T-helper 1 cell treated with Interleukin-12 subunit alpha and Interleukin-12 subunit beta and Interleukin-4 antibody, amounts not matched to agents 30 μg/mL and 1 μg/mL, for 36 hours (primary cell): ENCODE measurements at regions not wholly inside any gene's neighbourhood (a gene's known extent, or its start where the extent isn't known, plus 50 kb on each side); places are given as distances from the start of the nearest gene placed in this dataset.
"Not testable (repeated sequence)": the region's sequence is repeated elsewhere in the genome, so short reads cannot be mapped to it uniquely, and the experiment has no call there.

Source experiments
- H3K27ac Mint-ChIP-seq: one replicate; pipeline ENCODE4 v1.8.0; 2021; ENCODE audit warnings: mild to moderate bottlenecking, mixed read lengths
- H3K27me3 Mint-ChIP-seq: one replicate; pipeline ENCODE4 v1.8.0; 2021; ENCODE audit warnings: low read depth, mixed read lengths
- H3K36me3 Mint-ChIP-seq: one replicate; pipeline ENCODE4 v1.8.0; 2021; ENCODE audit warnings: low read depth, mixed read lengths
- H3K4me1 Mint-ChIP-seq: one replicate; pipeline ENCODE4 v1.8.0; 2021; ENCODE audit warnings: low read depth, mixed read lengths
- H3K4me3 Mint-ChIP-seq: one replicate; pipeline ENCODE4 v1.8.0; 2021; ENCODE audit warnings: mild to moderate bottlenecking, moderate library complexity, mixed read lengths
- H3K9me3 Mint-ChIP-seq: one replicate; pipeline ENCODE4 v1.8.0; 2021; ENCODE audit warnings: mixed read lengths

DNA sequence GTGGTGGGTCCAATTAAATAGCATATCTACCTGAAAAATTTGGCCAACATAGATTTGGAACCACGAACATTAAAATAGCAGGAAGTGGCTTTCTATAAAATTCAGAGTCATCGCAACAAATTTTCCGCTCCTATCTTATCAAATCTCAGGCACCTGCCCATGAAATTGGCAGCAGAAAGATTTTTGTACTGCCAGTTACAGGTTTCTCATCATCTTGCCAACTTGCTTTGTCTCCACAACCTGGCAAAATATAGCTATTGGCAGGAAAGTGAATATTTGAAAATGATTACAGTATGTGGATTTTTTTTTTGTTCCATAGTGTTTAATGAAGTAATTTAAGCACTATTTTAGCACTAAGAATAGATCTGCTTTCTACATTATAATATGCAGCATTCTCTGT lies 161.6 kb upstream of the LRRC3B start:
- H3K4me1 Mint-ChIP-seq, result no peaks in the 10 kb centered on the region
- peaks cover 11% of the 10 kb centered on the region for H3K9me3 Mint-ChIP-seq
- H3K4me3 Mint-ChIP-seq, result no peak overlapping the region
- no peaks in the 10 kb centered on the region for H3K27me3 Mint-ChIP-seq
- no peaks in the 10 kb centered on the region for H3K36me3 Mint-ChIP-seq
- H3K27ac Mint-ChIP-seq, result no peak overlapping the region

DNA sequence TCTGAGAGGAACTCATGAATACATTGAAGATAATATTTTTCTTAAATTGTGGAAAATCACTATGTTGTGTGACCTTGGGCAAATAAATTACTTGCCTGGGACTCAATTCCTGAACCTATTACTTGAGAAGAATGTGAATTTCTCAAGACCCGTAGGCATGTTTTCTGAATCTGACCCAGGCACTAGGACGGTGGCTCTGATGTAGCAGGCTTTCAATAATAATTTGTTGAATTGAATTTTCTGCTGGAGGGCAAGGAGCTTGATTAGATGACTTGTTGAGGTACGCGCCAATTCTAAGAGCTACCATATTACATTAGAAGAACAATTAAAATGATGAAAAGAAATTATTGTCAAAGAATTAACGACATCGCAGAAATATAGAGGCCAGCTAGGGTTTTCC lies 150.2 kb upstream of the LRRC3B start:
- Mint-ChIP-seq H3K9me3 (peaks cover 30% of the 10 kb centered on the region), H3K27me3 (no peaks in the 10 kb centered on the region), H3K4me1 (no peaks in the 10 kb centered on the region), H3K36me3 (no peaks in the 10 kb centered on the region), H3K27ac (no peak overlapping the region), H3K4me3 (no peak overlapping the region)

GRCh38 chr3:26474706-26475105 lies 147.9 kb upstream of the LRRC3B start:
- H3K9me3 Mint-ChIP-seq, result peaks cover 17% of the 10 kb centered on the region

DNA sequence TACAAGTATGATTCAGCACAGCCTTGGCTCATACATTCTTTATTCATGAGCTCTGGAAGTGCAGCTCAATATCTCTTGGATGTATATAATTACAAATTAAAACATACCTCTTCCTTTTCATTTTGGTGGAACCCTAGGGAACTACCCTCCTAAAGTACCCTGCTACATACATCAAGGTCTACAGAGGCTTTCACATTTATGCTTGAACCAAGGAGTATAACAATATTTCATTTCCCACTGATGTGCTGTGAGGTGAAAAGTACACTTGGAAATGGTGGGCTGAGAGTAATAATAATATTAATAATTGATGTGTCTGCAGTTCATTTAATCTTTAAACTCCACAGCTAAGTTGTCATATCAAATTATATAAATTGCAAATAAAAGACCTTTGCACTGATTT lies 142.2 kb upstream of the LRRC3B start:
- H3K4me3 Mint-ChIP-seq, result no peak overlapping the region
- no peak overlapping the region for H3K27ac Mint-ChIP-seq
- H3K36me3 Mint-ChIP-seq, result no peaks in the 10 kb centered on the region
- peaks cover 18% of the 10 kb centered on the region for H3K9me3 Mint-ChIP-seq
- H3K4me1 Mint-ChIP-seq, result no peaks in the 10 kb centered on the region
- H3K27me3 Mint-ChIP-seq, result no peaks in the 10 kb centered on the region

More at GRCh38 chr3:26474706-26475105, 147.9 kb upstream of the LRRC3B start:
- Mint-ChIP-seq H3K4me3 (no peak overlapping the region), H3K27ac (no peak overlapping the region), H3K36me3 (no peaks in the 10 kb centered on the region), H3K4me1 (no peaks in the 10 kb centered on the region), H3K27me3 (no peaks in the 10 kb centered on the region)

DNA sequence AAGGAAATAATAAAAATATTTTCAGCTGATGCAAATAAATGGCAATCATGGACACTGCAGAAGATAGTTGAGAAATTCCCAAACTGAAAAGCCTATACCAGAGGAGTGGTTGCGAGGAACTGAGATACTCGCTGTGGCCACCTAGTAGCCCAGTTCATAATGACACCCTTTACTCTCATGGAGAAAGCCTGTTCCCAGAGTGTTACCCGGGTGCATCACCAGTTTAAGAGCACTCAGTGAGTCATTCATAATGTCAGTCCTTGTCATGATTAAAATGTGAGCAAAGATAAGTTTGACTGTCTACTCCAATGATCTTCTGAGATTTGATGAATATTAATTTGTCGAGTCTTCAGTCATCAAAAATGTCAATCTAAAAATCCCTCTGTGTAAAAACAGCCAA lies 138.4 kb upstream of the LRRC3B start:
- Mint-ChIP-seq H3K36me3 (no peaks in the 10 kb centered on the region), H3K4me1 (no peaks in the 10 kb centered on the region)

GRCh38 chr3:26498271-26498670 lies 124.3 kb upstream of the LRRC3B start:
- no peak overlapping the region for H3K4me3 Mint-ChIP-seq
- peaks cover 26% of the 10 kb centered on the region for H3K9me3 Mint-ChIP-seq
- H3K36me3 Mint-ChIP-seq, result no peaks in the 10 kb centered on the region
- H3K27me3 Mint-ChIP-seq, result no peaks in the 10 kb centered on the region
- no peaks in the 10 kb centered on the region for H3K4me1 Mint-ChIP-seq
- H3K27ac Mint-ChIP-seq, result no peak overlapping the region

More for the DNA sequence above, 138.4 kb upstream of the LRRC3B start:
- peaks cover 18% of the 10 kb centered on the region for H3K9me3 Mint-ChIP-seq
- no peaks in the 10 kb centered on the region for H3K27me3 Mint-ChIP-seq
- no peak overlapping the region for H3K27ac Mint-ChIP-seq
- H3K4me3 Mint-ChIP-seq, result no peak overlapping the region

DNA sequence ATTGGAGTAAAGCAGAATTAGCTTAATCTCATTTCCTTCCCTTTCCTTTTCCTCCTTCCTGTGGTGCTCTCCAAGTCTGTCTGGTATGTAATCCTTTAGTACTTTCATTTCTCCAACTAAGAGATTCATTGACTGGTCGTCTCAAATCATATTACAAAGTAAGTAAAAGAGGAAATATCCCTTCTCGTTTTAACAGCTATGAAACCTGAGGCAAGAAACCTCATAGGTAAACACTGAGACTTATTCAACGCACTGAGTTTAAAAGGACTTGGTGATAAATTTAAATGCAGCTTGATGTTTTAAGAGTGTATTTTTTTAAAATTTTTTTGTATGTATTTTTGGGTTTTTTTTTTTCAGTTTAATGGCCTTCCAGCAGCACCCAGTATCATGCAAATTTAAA lies 117.2 kb upstream of the LRRC3B start:
- Mint-ChIP-seq H3K4me3 (no peak overlapping the region), H3K27me3 (no peaks in the 10 kb centered on the region), H3K27ac (no peak overlapping the region), H3K36me3 (no peaks in the 10 kb centered on the region), H3K9me3 (peaks cover 14% of the 10 kb centered on the region), H3K4me1 (no peaks in the 10 kb centered on the region)

DNA sequence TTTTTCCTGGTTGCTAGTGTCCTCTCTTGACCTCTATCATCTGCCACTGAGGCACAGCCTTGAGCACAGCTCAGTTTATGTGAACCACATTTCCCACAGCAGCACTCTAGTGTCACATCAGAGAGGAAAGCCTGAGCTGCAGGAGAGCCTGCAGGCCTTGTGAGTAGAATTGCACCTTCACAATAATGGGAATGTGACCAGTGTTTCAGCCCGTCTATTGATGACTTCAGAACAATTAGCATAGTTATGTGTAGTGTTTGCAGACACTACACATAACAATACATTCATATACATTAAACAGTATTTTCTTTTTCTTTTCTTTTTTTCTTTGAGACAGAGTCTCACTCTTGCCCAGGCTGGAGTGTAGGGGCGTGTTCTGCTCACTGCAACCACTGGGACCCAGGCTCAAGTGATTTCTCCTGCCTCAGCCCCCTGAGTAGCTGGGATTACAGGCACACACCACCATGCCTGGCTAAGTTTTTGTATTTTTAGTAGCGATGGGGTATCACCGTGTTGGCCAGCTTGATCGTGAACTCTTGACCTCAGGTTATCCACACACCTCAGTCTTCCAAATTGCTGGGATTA lies 108.0 kb upstream of the LRRC3B start:
- H3K4me3 Mint-ChIP-seq, H3K27me3 Mint-ChIP-seq, H3K9me3 Mint-ChIP-seq, H3K36me3 Mint-ChIP-seq, H3K27ac Mint-ChIP-seq, H3K4me1 Mint-ChIP-seq: not testable (repeated sequence)

DNA sequence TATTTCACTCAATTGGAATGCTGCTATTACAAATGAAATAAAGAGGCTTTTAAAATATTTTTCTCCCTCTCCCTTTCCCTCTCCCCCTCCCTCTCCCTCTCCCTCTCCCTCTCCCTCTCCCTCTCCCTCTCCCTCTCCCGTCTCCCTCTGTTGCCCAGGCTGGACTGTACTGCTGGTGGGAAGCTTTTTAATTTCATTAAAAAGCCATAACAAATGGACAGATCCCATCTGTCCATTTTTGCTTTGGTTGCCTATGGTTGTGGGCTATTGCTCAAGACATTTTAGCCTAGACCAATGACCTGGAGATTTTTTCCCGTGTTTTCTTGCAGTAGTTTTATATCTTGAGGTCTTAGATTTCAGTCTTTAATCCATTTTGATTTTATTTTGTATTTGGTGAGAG lies 107.2 kb upstream of the LRRC3B start:
- H3K27ac Mint-ChIP-seq, result no peak overlapping the region
- H3K9me3 Mint-ChIP-seq, result peaks cover 3% of the 10 kb centered on the region
- H3K27me3 Mint-ChIP-seq, result no peaks in the 10 kb centered on the region
- H3K36me3 Mint-ChIP-seq, result no peaks in the 10 kb centered on the region
- no peaks in the 10 kb centered on the region for H3K4me1 Mint-ChIP-seq
- H3K4me3 Mint-ChIP-seq, result no peak overlapping the region

- Mint-ChIP-seq H3K27ac (no peak overlapping the region), H3K9me3 (peaks cover 33% of the 10 kb centered on the region), H3K36me3 (no peaks in the 10 kb centered on the region), H3K27me3 (no peaks in the 10 kb centered on the region), H3K4me1 (no peaks in the 10 kb centered on the region), H3K4me3 (no peak overlapping the region)
Observed at GRCh38 chr3:26521261-26521660, 101.3 kb upstream of the LRRC3B start.

GRCh38 chr3:26522919-26523318 lies 99.7 kb upstream of the LRRC3B start:
- Mint-ChIP-seq H3K27ac (no peak overlapping the region), H3K4me1 (no peaks in the 10 kb centered on the region), H3K9me3 (peaks cover 42% of the 10 kb centered on the region), H3K36me3 (no peaks in the 10 kb centered on the region), H3K27me3 (no peaks in the 10 kb centered on the region), H3K4me3 (no peak overlapping the region)

GRCh38 chr3:26525013-26525412 lies 97.6 kb upstream of the LRRC3B start:
- H3K27ac Mint-ChIP-seq, result no peak overlapping the region
- peaks cover 60% of the 10 kb centered on the region for H3K9me3 Mint-ChIP-seq

GRCh38 chr3:26535151-26535550 lies 87.4 kb upstream of the LRRC3B start:
- Mint-ChIP-seq H3K4me3 (no peak overlapping the region), H3K4me1 (no peaks in the 10 kb centered on the region), H3K36me3 (no peaks in the 10 kb centered on the region), H3K27ac (no peak overlapping the region), H3K9me3 (peaks cover 15% of the 10 kb centered on the region), H3K27me3 (no peaks in the 10 kb centered on the region)

More at GRCh38 chr3:26525013-26525412, 97.6 kb upstream of the LRRC3B start:
- no peaks in the 10 kb centered on the region for H3K27me3 Mint-ChIP-seq
- no peak overlapping the region for H3K4me3 Mint-ChIP-seq
- no peaks in the 10 kb centered on the region for H3K36me3 Mint-ChIP-seq
- no peaks in the 10 kb centered on the region for H3K4me1 Mint-ChIP-seq

- no peaks in the 10 kb centered on the region for H3K36me3 Mint-ChIP-seq
- H3K27ac Mint-ChIP-seq, result no peak overlapping the region
- H3K4me1 Mint-ChIP-seq, result no peaks in the 10 kb centered on the region
- no peaks in the 10 kb centered on the region for H3K27me3 Mint-ChIP-seq
- H3K9me3 Mint-ChIP-seq, result peaks cover 11% of the 10 kb centered on the region
- no peak overlapping the region for H3K4me3 Mint-ChIP-seq
Observed at GRCh38 chr3:26536955-26537354, 85.6 kb upstream of the LRRC3B start.

- Mint-ChIP-seq H3K9me3 (no peaks in the 10 kb centered on the region), H3K27ac (no peak overlapping the region), H3K27me3 (no peaks in the 10 kb centered on the region), H3K36me3 (no peaks in the 10 kb centered on the region), H3K4me3 (no peak overlapping the region), H3K4me1 (no peaks in the 10 kb centered on the region)
Observed at GRCh38 chr3:26550413-26550812, 72.2 kb upstream of the LRRC3B start.

GRCh38 chr3:26556637-26557036 lies 65.9 kb upstream of the LRRC3B start:
- H3K36me3 Mint-ChIP-seq, result no peaks in the 10 kb centered on the region
- H3K4me1 Mint-ChIP-seq, result no peaks in the 10 kb centered on the region
- no peaks in the 10 kb centered on the region for H3K9me3 Mint-ChIP-seq
- H3K27ac Mint-ChIP-seq, result no peak overlapping the region
- no peak overlapping the region for H3K4me3 Mint-ChIP-seq
- H3K27me3 Mint-ChIP-seq, result no peaks in the 10 kb centered on the region
